MG63 (cell line): ENCODE measurements at regions not wholly inside any gene's neighbourhood (a gene's known extent, or its start where the extent isn't known, plus 50 kb on each side); places are given as distances from the start of the nearest gene placed in this dataset.
"Not testable (repeated sequence)": the region's sequence is repeated elsewhere in the genome, so short reads cannot be mapped to it uniquely, and the experiment has no call there.

ENCODE experiments used
- DNase-seq: peaks from one replicate; pipeline ENCODE4 v3.0.0-alpha.2; 2020
- H3K27me3 ChIP-seq: fragments of 250-450 bp; sonication (Bioruptor Pico); 2 replicates; pipeline ENCODE4 v1.5.1; 2020; ENCODE audit warnings: mild to moderate bottlenecking, moderate library complexity
- H3K36me3 ChIP-seq: fragments of 250-450 bp; sonication (Bioruptor Pico); 2 replicates; pipeline ENCODE4 v1.5.1; 2020; ENCODE audit warnings: mild to moderate bottlenecking, moderate library complexity
- H3K4me3 ChIP-seq: fragments of 250-450 bp; sonication (Bioruptor Pico); 2 replicates; pipeline ENCODE4 v1.5.1; 2020; ENCODE audit warnings: mild to moderate bottlenecking, moderate library complexity
- H3K9me3 ChIP-seq: fragments of 250-450 bp; sonication (Bioruptor Pico); 2 replicates; pipeline ENCODE4 v1.5.1; 2020; ENCODE audit warnings: mild to moderate bottlenecking, moderate library complexity

GRCh38 chr20:48041078-48041780 is 255.9 kb upstream of the SULF2 start:
- Histone ChIP-seq H3K9me3 (0 out of 2 replicates have a peak, but pooled peaks cover 3% of the 10 kb centered on the region), H3K4me3 (no peak overlapping the region), H3K36me3 (no peaks in the 10 kb centered on the region), H3K27me3 (peaks cover 11% of the 10 kb centered on the region)
- no peak for DNase-seq

DNA sequence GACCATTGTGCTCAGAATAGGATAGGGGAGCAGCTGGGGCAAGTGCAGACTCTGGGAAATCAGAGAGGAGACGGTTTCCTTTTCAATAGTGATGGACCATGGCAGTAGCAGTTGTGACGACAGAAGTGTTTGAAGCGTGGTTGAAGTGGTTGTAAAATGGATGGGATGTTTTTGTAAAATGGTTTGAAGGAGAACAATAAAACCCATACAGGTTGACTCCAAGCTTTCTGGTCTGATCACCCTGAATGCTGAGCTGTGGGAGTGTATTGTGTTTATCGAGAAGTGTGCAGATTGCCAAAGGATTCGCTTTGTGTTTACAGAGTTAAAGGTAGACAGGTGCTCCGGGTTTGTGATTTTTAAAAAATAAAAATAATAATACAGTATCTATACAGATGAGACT is 255.2 kb upstream of the SULF2 start:
- Histone ChIP-seq H3K36me3 (no peaks in the 10 kb centered on the region), H3K4me3 (no peak overlapping the region), H3K9me3 (0 out of 2 replicates have a peak, but pooled peaks cover 3% of the 10 kb centered on the region), H3K27me3 (peaks cover 4% of the 10 kb centered on the region)
- no peak for DNase-seq

GRCh38 chr20:48040051-48040450 is 254.8 kb upstream of the SULF2 start:
- Histone ChIP-seq H3K27me3 (no peaks in the 10 kb centered on the region; the same call in none of the 2 replicates), H3K9me3 (0 out of 2 replicates have a peak, but pooled peaks cover 3% of the 10 kb centered on the region), H3K36me3 (no peaks in the 10 kb centered on the region), H3K4me3 (no peak overlapping the region)
- DNase-seq, result no peak

DNA sequence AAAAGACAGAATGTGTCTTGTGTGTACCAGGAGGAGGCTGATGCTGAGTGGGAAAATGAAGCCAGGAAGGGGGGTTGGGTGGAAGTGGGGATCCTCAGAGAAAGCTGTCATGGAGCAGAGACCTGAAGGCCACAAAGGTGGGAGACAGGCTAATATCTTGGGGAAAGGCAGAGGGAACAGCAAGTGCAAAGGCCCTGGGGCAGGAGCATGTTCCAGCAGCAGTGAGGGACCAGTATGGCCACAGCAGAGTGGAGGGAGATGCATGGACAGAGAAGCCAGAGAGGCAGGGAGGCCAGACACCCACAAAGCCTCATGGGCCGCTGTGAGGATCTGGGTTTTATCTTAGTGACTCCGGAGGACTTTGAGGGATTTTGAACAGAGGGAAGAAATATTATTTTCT is 254.2 kb upstream of the SULF2 start:
- Histone ChIP-seq H3K9me3 (0 out of 2 replicates have a peak, but pooled peaks cover 3% of the 10 kb centered on the region), H3K27me3 (no peaks in the 10 kb centered on the region; the same call in none of the 2 replicates), H3K36me3 (no peaks in the 10 kb centered on the region), H3K4me3 (no peak overlapping the region)
- no peak for DNase-seq

DNA sequence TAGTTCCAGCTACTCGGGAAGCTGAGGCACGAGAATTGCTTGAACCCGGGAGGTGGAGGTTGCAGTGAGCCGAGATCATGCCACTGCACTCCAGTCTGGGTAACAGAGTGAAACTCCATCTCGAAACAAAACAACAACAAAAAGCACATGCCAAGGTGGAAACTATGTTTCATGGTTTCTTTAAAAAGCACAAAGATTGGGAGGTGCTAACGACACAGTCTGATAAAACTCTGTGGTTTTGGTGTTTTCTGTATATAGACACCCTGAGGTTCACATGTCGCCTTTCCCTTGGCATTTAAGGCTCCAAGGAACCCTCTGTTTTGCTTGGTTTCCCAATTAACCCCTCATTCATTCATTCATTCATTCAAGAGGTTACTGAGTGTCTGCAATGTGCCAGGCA is 253.4 kb upstream of the SULF2 start:
- no peak for DNase-seq
- Histone ChIP-seq H3K9me3 (0 out of 2 replicates have a peak, but pooled peaks cover 3% of the 10 kb centered on the region), H3K36me3 (no peaks in the 10 kb centered on the region), H3K4me3 (no peak overlapping the region), H3K27me3 (no peaks in the 10 kb centered on the region; the same call in none of the 2 replicates)

- not testable (repeated sequence) for H3K9me3 ChIP-seq, H3K36me3 ChIP-seq, DNase-seq, H3K4me3 ChIP-seq, H3K27me3 ChIP-seq
These were observed 252.5 kb upstream of the SULF2 start for GRCh38 chr20:48037798-48038197.

- peaks cover 4% of the 10 kb centered on the region for H3K27me3 ChIP-seq
- no peak overlapping the region for H3K4me3 ChIP-seq
- H3K9me3 ChIP-seq, result no peaks in the 10 kb centered on the region
- no peak for DNase-seq
- no peaks in the 10 kb centered on the region for H3K36me3 ChIP-seq
These were observed 250.9 kb upstream of the SULF2 start for GRCh38 chr20:48035961-48036731.

DNA sequence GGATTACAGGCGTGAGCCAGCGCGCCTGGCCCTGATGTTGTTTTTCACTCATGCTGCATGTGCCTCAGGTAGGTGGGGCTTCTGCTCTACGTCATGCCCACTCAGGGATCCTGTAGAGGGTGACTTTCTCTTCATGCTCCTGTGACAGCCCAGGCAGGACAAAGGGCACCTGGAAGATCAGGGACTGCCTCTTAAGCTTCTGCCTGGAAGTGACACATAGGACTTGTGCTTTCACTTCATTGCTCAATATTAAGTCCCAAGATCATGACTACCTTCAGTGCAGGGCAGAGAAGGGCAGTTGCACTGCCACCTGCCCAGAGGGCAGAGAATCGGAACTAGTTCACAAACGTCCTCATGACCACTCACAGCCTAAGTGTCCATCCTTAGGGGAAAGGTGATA is 249.5 kb upstream of the SULF2 start:
- no peak overlapping the region for H3K4me3 ChIP-seq
- H3K27me3 ChIP-seq, result peaks cover 4% of the 10 kb centered on the region
- H3K36me3 ChIP-seq, result no peaks in the 10 kb centered on the region
- no peak for DNase-seq
- no peaks in the 10 kb centered on the region for H3K9me3 ChIP-seq

DNA sequence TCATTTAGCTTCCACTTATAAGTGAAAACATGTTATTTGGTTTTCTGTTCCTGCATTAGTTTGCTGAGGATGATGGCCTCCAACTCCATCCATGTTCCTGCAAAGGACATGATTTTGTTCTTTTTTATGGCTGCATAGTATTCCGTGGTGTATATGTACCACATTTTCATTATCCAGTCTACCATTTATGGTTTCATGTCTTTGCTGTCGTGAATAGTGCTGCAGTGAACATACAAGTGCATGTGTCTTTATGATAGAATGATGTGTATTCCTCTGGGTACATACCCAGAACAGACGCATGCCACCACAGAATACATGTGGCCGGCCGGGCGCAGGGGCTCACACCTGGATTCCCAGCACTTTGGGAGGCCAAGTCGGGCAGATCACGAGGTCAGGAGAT is 247.7 kb upstream of the SULF2 start:
- not testable (repeated sequence) for H3K4me3 ChIP-seq, H3K9me3 ChIP-seq, H3K27me3 ChIP-seq, H3K36me3 ChIP-seq, DNase-seq

DNA sequence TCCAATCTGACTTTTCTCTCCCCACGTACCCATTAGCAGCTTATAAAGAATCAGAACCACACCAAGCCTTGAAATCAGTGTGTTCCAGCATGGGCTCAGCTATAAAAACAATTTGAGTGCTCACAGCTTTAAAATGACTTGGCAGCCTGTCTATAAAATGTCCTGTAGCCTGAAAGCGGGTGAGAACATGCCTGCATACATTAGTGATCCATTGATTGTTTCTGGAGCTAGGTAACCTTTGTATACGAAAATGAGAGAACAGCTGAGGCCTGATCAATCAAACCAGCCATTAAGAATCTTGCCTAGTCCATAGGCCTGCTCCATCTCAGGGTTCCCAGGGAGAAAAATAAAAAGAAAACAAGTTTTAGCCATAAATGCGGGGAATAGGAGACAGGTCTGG is 245.8 kb upstream of the SULF2 start:
- no peaks in the 10 kb centered on the region for H3K9me3 ChIP-seq
- H3K36me3 ChIP-seq, result no peaks in the 10 kb centered on the region

DNA sequence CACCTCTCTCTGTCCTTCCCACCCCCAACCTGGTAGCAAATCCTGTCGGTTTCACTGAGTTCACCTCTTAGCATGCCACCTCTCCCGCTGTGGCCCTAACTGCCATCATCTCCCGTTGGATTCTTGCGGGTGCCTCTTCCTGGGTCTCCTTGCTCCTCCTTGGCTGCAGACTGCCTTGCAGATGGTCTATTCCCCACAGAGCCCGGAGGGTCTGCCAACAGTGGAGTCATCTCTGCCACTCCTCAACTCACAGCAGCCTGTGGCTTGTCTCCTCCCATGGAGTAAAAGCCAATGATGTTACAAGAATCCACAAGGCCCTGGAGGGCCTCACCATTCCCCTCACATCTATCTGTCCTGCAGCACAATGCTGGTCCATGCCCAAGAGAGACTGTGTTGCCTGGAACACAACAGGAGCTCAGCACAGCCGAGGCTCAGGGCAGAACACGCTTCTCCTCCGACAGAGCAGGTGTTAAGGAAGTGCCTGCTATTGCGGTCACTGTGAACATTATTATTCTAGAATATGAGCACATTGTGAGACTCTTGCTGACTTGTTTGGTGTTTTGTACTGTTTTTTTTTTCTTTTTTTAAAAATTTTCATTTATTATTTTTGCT is 241.8 kb upstream of the SULF2 start:
- Histone ChIP-seq H3K36me3 (no peaks in the 10 kb centered on the region), H3K9me3 (peaks cover 6% of the 10 kb centered on the region; the same call in 1 of the 2 replicates), H3K27me3 (no peaks in the 10 kb centered on the region; the same call in 1 of the 2 replicates), H3K4me3 (no peak overlapping the region)
- DNase-seq, result peak; percentile 80

More for the DNA sequence above, 245.8 kb upstream of the SULF2 start:
- Histone ChIP-seq H3K4me3 (no peak overlapping the region), H3K27me3 (peaks cover 4% of the 10 kb centered on the region)
- DNase-seq, result no peak

- Histone ChIP-seq H3K36me3 (no peaks in the 10 kb centered on the region), H3K9me3 (peaks cover 7% of the 10 kb centered on the region; the same call in 1 of the 2 replicates), H3K4me3 (no peak overlapping the region), H3K27me3 (no peaks in the 10 kb centered on the region)
- DNase-seq, result no peak
These were observed 240.4 kb upstream of the SULF2 start for GRCh38 chr20:48025661-48026060.

- DNase-seq, result peak; percentile 99
- no peak overlapping the region for H3K4me3 ChIP-seq
- H3K36me3 ChIP-seq, result no peaks in the 10 kb centered on the region
- H3K9me3 ChIP-seq, result peaks cover 7% of the 10 kb centered on the region; the same call in 1 of the 2 replicates
- H3K27me3 ChIP-seq, result no peaks in the 10 kb centered on the region
These were observed 239.8 kb upstream of the SULF2 start for GRCh38 chr20:48025051-48025515.

- H3K36me3 ChIP-seq, result no peaks in the 10 kb centered on the region
- no peak overlapping the region for H3K4me3 ChIP-seq
- no peak for DNase-seq
- no peaks in the 10 kb centered on the region for H3K27me3 ChIP-seq
- H3K9me3 ChIP-seq, result peaks cover 7% of the 10 kb centered on the region; the same call in 1 of the 2 replicates
These were observed 239.3 kb upstream of the SULF2 start for GRCh38 chr20:48024539-48024938.

DNA sequence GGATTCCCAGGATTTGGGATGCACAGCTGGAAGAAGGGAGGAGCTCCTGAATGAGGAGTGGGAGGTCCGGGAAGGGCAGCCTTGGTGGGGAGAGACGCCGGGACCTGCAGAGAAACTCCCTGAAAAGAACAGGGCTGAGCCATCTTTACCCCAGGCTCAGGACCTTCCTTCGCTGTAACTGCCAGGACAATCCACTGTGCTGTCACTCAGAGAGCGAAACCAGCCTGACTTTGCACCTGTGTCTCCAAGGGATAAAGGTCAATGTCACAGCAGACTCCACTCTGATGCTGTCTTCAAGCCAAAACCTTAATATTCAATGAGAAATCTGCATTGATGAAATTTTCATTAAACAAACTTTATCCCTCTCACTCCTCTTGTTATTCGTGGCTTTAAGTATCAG is 235.4 kb upstream of the SULF2 start:
- not testable (repeated sequence) for H3K27me3 ChIP-seq, DNase-seq, H3K36me3 ChIP-seq, H3K4me3 ChIP-seq
- peaks cover 12% of the 10 kb centered on the region for H3K9me3 ChIP-seq

- Histone ChIP-seq H3K27me3 (no peaks in the 10 kb centered on the region), H3K9me3 (peaks cover 12% of the 10 kb centered on the region), H3K4me3 (no peak overlapping the region), H3K36me3 (no peaks in the 10 kb centered on the region)
- no peak for DNase-seq
These were observed 234.7 kb upstream of the SULF2 start for GRCh38 chr20:48019940-48020339.

DNA sequence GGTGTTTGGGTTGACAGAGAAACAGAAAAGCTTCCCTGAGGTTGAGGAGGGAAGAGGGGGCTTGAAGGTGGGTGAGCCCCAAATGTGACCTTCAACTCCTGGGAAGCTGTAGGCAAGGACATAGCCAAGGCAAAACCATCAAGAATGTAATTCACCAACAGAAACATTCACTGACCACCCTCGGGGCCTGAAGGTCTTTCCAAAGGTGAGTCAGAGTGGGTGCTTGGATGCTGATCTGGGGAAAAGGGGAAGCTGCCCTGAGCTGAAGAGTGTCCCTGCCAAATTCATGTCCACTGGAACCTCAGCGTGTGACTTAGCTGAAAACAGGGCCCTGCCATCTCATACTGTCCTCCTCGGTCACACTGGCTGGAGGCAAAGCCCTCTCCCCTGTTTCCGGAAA is 234.2 kb upstream of the SULF2 start:
- no peak overlapping the region for H3K4me3 ChIP-seq
- H3K36me3 ChIP-seq, result no peaks in the 10 kb centered on the region
- H3K9me3 ChIP-seq, result peaks cover 12% of the 10 kb centered on the region
- no peaks in the 10 kb centered on the region for H3K27me3 ChIP-seq
- peak; percentile 34 for DNase-seq
